ENCODE measurements at regions not wholly inside any gene's neighbourhood (a gene's known extent, or its start where the extent isn't known, plus 50 kb on each side); places are given as distances from the start of the nearest gene placed in this dataset.

- Histone ChIP-seq H3K36me3 (ENCODE audit: insufficient read depth, low read depth, low read length) (no peaks in the 10 kb centered on the region), H3K4me3 (ENCODE audit: low read length) (no peak overlapping the region), H3K27me3 (ENCODE audit: insufficient read depth, low read length) (peaks cover 99% of the 10 kb centered on the region), H3K9ac (ENCODE audit: low read depth, low read length) (no peak overlapping the region), H3K9me3 (ENCODE audit: insufficient read depth, low read depth, low read length) (no peaks in the 10 kb centered on the region), H3K27ac (ENCODE audit: low read length) (no peak overlapping the region), H3K4me1 (ENCODE audit: insufficient read depth, low read length) (no peaks in the 10 kb centered on the region)
Measured at GRCh38 chr22:22098457-22099193, 116.0 kb upstream of the TOP3B start.

GRCh38 chr22:22097727-22098228 is 115.2 kb upstream of the TOP3B start:
- H3K4me1 ChIP-seq (ENCODE audit: insufficient read depth, low read length): no peaks in the 10 kb centered on the region
- H3K27me3 ChIP-seq (ENCODE audit: insufficient read depth, low read length): peaks cover 99% of the 10 kb centered on the region
- no peaks in the 10 kb centered on the region for H3K36me3 ChIP-seq (ENCODE audit: insufficient read depth, low read depth, low read length)
- no peak overlapping the region for H3K27ac ChIP-seq (ENCODE audit: low read length)
- H3K9me3 ChIP-seq (ENCODE audit: insufficient read depth, low read depth, low read length): no peaks in the 10 kb centered on the region
- H3K4me3 ChIP-seq (ENCODE audit: low read length): no peak overlapping the region
- H3K9ac ChIP-seq (ENCODE audit: low read depth, low read length): no peak overlapping the region

GRCh38 chr22:22094921-22095320 is 112.3 kb upstream of the TOP3B start:
- Histone ChIP-seq H3K36me3 (ENCODE audit: insufficient read depth, low read depth, low read length) (no peaks in the 10 kb centered on the region), H3K27ac (ENCODE audit: low read length) (no peak overlapping the region), H3K9ac (ENCODE audit: low read depth, low read length) (no peak overlapping the region), H3K4me1 (ENCODE audit: insufficient read depth, low read length) (no peaks in the 10 kb centered on the region), H3K27me3 (ENCODE audit: insufficient read depth, low read length) (peaks cover 100% of the 10 kb centered on the region), H3K9me3 (ENCODE audit: insufficient read depth, low read depth, low read length) (no peaks in the 10 kb centered on the region), H3K4me3 (ENCODE audit: low read length) (no peak overlapping the region)

GRCh38 chr22:22094514-22094913 is 111.9 kb upstream of the TOP3B start:
- Histone ChIP-seq H3K36me3 (ENCODE audit: insufficient read depth, low read depth, low read length) (no peaks in the 10 kb centered on the region), H3K27ac (ENCODE audit: low read length) (no peak overlapping the region), H3K27me3 (ENCODE audit: insufficient read depth, low read length) (peaks cover 100% of the 10 kb centered on the region), H3K4me1 (ENCODE audit: insufficient read depth, low read length) (no peaks in the 10 kb centered on the region), H3K4me3 (ENCODE audit: low read length) (no peak overlapping the region), H3K9me3 (ENCODE audit: insufficient read depth, low read depth, low read length) (no peaks in the 10 kb centered on the region), H3K9ac (ENCODE audit: low read depth, low read length) (no peak overlapping the region)

GRCh38 chr22:22093743-22094142 is 111.2 kb upstream of the TOP3B start:
- Histone ChIP-seq H3K9ac (ENCODE audit: low read depth, low read length) (no peak overlapping the region), H3K27me3 (ENCODE audit: insufficient read depth, low read length) (peaks cover 100% of the 10 kb centered on the region), H3K4me3 (ENCODE audit: low read length) (no peak overlapping the region), H3K36me3 (ENCODE audit: insufficient read depth, low read depth, low read length) (no peaks in the 10 kb centered on the region), H3K9me3 (ENCODE audit: insufficient read depth, low read depth, low read length) (no peaks in the 10 kb centered on the region), H3K27ac (ENCODE audit: low read length) (no peak overlapping the region), H3K4me1 (ENCODE audit: insufficient read depth, low read length) (no peaks in the 10 kb centered on the region)

- Histone ChIP-seq H3K9me3 (ENCODE audit: insufficient read depth, low read depth, low read length) (no peaks in the 10 kb centered on the region), H3K27me3 (ENCODE audit: insufficient read depth, low read length) (peaks cover 100% of the 10 kb centered on the region), H3K4me1 (ENCODE audit: insufficient read depth, low read length) (no peaks in the 10 kb centered on the region), H3K9ac (ENCODE audit: low read depth, low read length) (no peak overlapping the region), H3K4me3 (ENCODE audit: low read length) (no peak overlapping the region), H3K36me3 (ENCODE audit: insufficient read depth, low read depth, low read length) (no peaks in the 10 kb centered on the region), H3K27ac (ENCODE audit: low read length) (no peak overlapping the region)
Measured at GRCh38 chr22:22092974-22093373, 110.4 kb upstream of the TOP3B start.

GRCh38 chr22:22092101-22092500 is 109.5 kb upstream of the TOP3B start:
- H3K27me3 ChIP-seq (ENCODE audit: insufficient read depth, low read length): peaks cover 100% of the 10 kb centered on the region
- no peaks in the 10 kb centered on the region for H3K9me3 ChIP-seq (ENCODE audit: insufficient read depth, low read depth, low read length)

GRCh38 chr22:22091400-22091878 is 108.9 kb upstream of the TOP3B start:
- Histone ChIP-seq H3K27me3 (ENCODE audit: insufficient read depth, low read length) (peaks cover 100% of the 10 kb centered on the region), H3K4me1 (ENCODE audit: insufficient read depth, low read length) (no peaks in the 10 kb centered on the region), H3K9ac (ENCODE audit: low read depth, low read length) (no peak overlapping the region), H3K36me3 (ENCODE audit: insufficient read depth, low read depth, low read length) (no peaks in the 10 kb centered on the region), H3K4me3 (ENCODE audit: low read length) (no peak overlapping the region), H3K27ac (ENCODE audit: low read length) (no peak overlapping the region), H3K9me3 (ENCODE audit: insufficient read depth, low read depth, low read length) (no peaks in the 10 kb centered on the region)

More at GRCh38 chr22:22092101-22092500, 109.5 kb upstream of the TOP3B start:
- Histone ChIP-seq H3K9ac (ENCODE audit: low read depth, low read length) (no peak overlapping the region), H3K36me3 (ENCODE audit: insufficient read depth, low read depth, low read length) (no peaks in the 10 kb centered on the region), H3K4me3 (ENCODE audit: low read length) (no peak overlapping the region), H3K4me1 (ENCODE audit: insufficient read depth, low read length) (no peaks in the 10 kb centered on the region), H3K27ac (ENCODE audit: low read length) (no peak overlapping the region)

- no peaks in the 10 kb centered on the region for H3K4me1 ChIP-seq (ENCODE audit: insufficient read depth, low read length)
- no peak overlapping the region for H3K9ac ChIP-seq (ENCODE audit: low read depth, low read length)
- no peaks in the 10 kb centered on the region for H3K9me3 ChIP-seq (ENCODE audit: insufficient read depth, low read depth, low read length)
- H3K27me3 ChIP-seq (ENCODE audit: insufficient read depth, low read length): peaks cover 100% of the 10 kb centered on the region
- no peak overlapping the region for H3K4me3 ChIP-seq (ENCODE audit: low read length)
- no peaks in the 10 kb centered on the region for H3K36me3 ChIP-seq (ENCODE audit: insufficient read depth, low read depth, low read length)
- no peak overlapping the region for H3K27ac ChIP-seq (ENCODE audit: low read length)
Measured at GRCh38 chr22:22090650-22091399, 108.2 kb upstream of the TOP3B start.

- Histone ChIP-seq H3K9me3 (ENCODE audit: insufficient read depth, low read depth, low read length) (no peaks in the 10 kb centered on the region), H3K4me1 (ENCODE audit: insufficient read depth, low read length) (no peaks in the 10 kb centered on the region), H3K27ac (ENCODE audit: low read length) (no peak overlapping the region), H3K27me3 (ENCODE audit: insufficient read depth, low read length) (peaks cover 100% of the 10 kb centered on the region), H3K36me3 (ENCODE audit: insufficient read depth, low read depth, low read length) (no peaks in the 10 kb centered on the region), H3K9ac (ENCODE audit: low read depth, low read length) (no peak overlapping the region), H3K4me3 (ENCODE audit: low read length) (no peak overlapping the region)
Measured at GRCh38 chr22:22089459-22090308, 107.1 kb upstream of the TOP3B start.

- Histone ChIP-seq H3K27me3 (ENCODE audit: insufficient read depth, low read length) (peaks cover 100% of the 10 kb centered on the region), H3K9ac (ENCODE audit: low read depth, low read length) (no peak overlapping the region), H3K4me1 (ENCODE audit: insufficient read depth, low read length) (no peaks in the 10 kb centered on the region)
Measured at GRCh38 chr22:22088658-22089458, 106.3 kb upstream of the TOP3B start.

More at GRCh38 chr22:22088658-22089458, 106.3 kb upstream of the TOP3B start:
- H3K4me3 ChIP-seq (ENCODE audit: low read length): no peak overlapping the region
- no peaks in the 10 kb centered on the region for H3K36me3 ChIP-seq (ENCODE audit: insufficient read depth, low read depth, low read length)
- no peaks in the 10 kb centered on the region for H3K9me3 ChIP-seq (ENCODE audit: insufficient read depth, low read depth, low read length)
- H3K27ac ChIP-seq (ENCODE audit: low read length): no peak overlapping the region
